CD14-positive monocyte (primary cell): ENCODE measurements at regions not wholly inside any gene's neighbourhood (a gene's known extent, or its start where the extent isn't known, plus 50 kb on each side); places are given as distances from the start of the nearest gene placed in this dataset.

ENCODE experiments used
- DNase-seq, 3 donors: peaks; one replicate each; pipeline ENCODE4 v3.0.0-alpha.2; 2011 to 2022
- H2AFZ ChIP-seq: 2 replicates; pipeline ENCODE4 v1.6.0; 2012; ENCODE audit warnings: mild to moderate bottlenecking, low read depth, low read length, inconsistent platforms; ENCODE audit not compliant: insufficient read depth, poor library complexity, severe bottlenecking
- H3K27ac ChIP-seq, 2 donors: 1 replicate in 1 of 2; 2 replicates in 1 of 2; pipeline ENCODE4 v1.5.1; 2012 to 2013; ENCODE audit warnings: low read length in 2 of 2, control low read depth in 1 of 2, inconsistent platforms in 1 of 2, low read depth in 1 of 2, mild to moderate bottlenecking in 1 of 2
- H3K27me3 ChIP-seq, 2 donors: one replicate each; pipeline versions ENCODE4 v1.6.0 to v1.6.1; 2011 to 2013; ENCODE audit warnings: low read length in 2 of 2; ENCODE audit not compliant: control insufficient read depth in 2 of 2, insufficient read depth in 2 of 2
- H3K36me3 ChIP-seq, 2 donors: replicated peaks in 1 of 2; 1 replicate in 1 of 2; 2 replicates in 1 of 2; pipeline versions ENCODE4 v1.5.1 to v1.6.1; 2012 to 2013; ENCODE audit warnings: low read length in 2 of 2, control low read depth in 1 of 2, inconsistent platforms in 1 of 2, mild to moderate bottlenecking in 1 of 2; ENCODE audit not compliant: insufficient read depth in 2 of 2, control insufficient read depth in 1 of 2
- H3K4me1 ChIP-seq, 2 donors: 1 replicate in 1 of 2; 2 replicates in 1 of 2; pipeline versions ENCODE4 v1.5.1 to v1.6.1; 2012 to 2013; ENCODE audit warnings: low read length in 2 of 2, control low read depth in 1 of 2, inconsistent platforms in 1 of 2, mild to moderate bottlenecking in 1 of 2, moderate library complexity in 1 of 2; ENCODE audit not compliant: insufficient read depth in 2 of 2, control insufficient read depth in 1 of 2
- H3K4me2 ChIP-seq: replicated peaks from 2 replicates; pipeline ENCODE3; 2012; ENCODE audit warnings: low read length, moderate library complexity, mild to moderate bottlenecking; ENCODE audit not compliant: poor library complexity, severe bottlenecking; ENCODE audit errors: extremely low read depth
- H3K4me3 ChIP-seq, 3 experiments: fragments of 200-600 bp in 1 of 3; sonication (generic) in 1 of 3; replicated peaks in 1 of 3; 1 replicate in 2 of 3; 2 replicates in 1 of 3; pipeline ENCODE4 v1.5.1; 2011 to 2013; ENCODE audit warnings: low read length in 3 of 3, mild to moderate bottlenecking in 3 of 3, control low read depth in 2 of 3, low read depth in 2 of 3, inconsistent platforms in 1 of 3, moderate library complexity in 1 of 3
- H3K79me2 ChIP-seq: 2 replicates; pipeline ENCODE4 v1.6.0; 2012; ENCODE audit warnings: mild to moderate bottlenecking, control low read depth, inconsistent platforms, low read length, moderate library complexity; ENCODE audit not compliant: insufficient read depth
- H3K9ac ChIP-seq: 2 replicates; pipeline ENCODE4 v1.6.0; 2017; ENCODE audit warnings: low read length, mild to moderate bottlenecking; ENCODE audit not compliant: insufficient read depth, poor library complexity, severe bottlenecking
- H3K9me3 ChIP-seq, 2 donors: replicated peaks in 1 of 2; 1 replicate in 1 of 2; 2 replicates in 1 of 2; pipeline versions ENCODE4 v1.5.1 to v1.6.1; 2012 to 2013; ENCODE audit warnings: low read length in 2 of 2, control low read depth in 1 of 2; ENCODE audit not compliant: control insufficient read depth in 1 of 2, insufficient read depth in 1 of 2
- H4K20me1 ChIP-seq: 2 replicates; pipeline ENCODE4 v1.6.0; 2012; ENCODE audit warnings: mild to moderate bottlenecking, low read length, control low read depth, moderate library complexity; ENCODE audit not compliant: insufficient read depth
- H3K27ac Mint-ChIP-seq, 7 donors: one replicate each; pipeline ENCODE4 v1.8.0; 2020; ENCODE audit warnings: mild to moderate bottlenecking in 7 of 7, mixed read lengths in 7 of 7, moderate library complexity in 6 of 7, inconsistent platforms in 2 of 7
- H3K27me3 Mint-ChIP-seq, 3 donors: one replicate each; pipeline ENCODE4 v1.8.0; 2021 to 2022; ENCODE audit warnings: low read depth in 3 of 3, mild to moderate bottlenecking in 3 of 3, mixed read lengths in 3 of 3, moderate library complexity in 3 of 3, inconsistent platforms in 1 of 3
- H3K36me3 Mint-ChIP-seq, 2 donors: one replicate each; pipeline ENCODE4 v1.8.0; 2020; ENCODE audit warnings: mixed read lengths in 2 of 2, inconsistent platforms in 1 of 2, mild to moderate bottlenecking in 1 of 2
- H3K4me1 Mint-ChIP-seq: one replicate; pipeline ENCODE4 v1.8.0; 2020; ENCODE audit warnings: mild to moderate bottlenecking, mixed read lengths
- H3K4me3 Mint-ChIP-seq, 2 donors: one replicate each; pipeline ENCODE4 v1.8.0; 2020; ENCODE audit warnings: mild to moderate bottlenecking in 2 of 2, mixed read lengths in 2 of 2, moderate library complexity in 1 of 2
- H3K9me3 Mint-ChIP-seq, 7 donors: one replicate each; pipeline ENCODE4 v1.8.0; 2020 to 2022; ENCODE audit warnings: mixed read lengths in 7 of 7, mild to moderate bottlenecking in 6 of 7, moderate library complexity in 6 of 7, inconsistent platforms in 2 of 7
- WGBS: methylation state at CpG from one replicate; pipeline ENCODE4 v1.1.5; 2013; ENCODE audit warnings: missing lambda C conversion rate; ENCODE audit not compliant: insufficient coverage; 5-methylcytosine and 5-hydroxymethylcytosine counted together
- intact Hi-C, 2 donors: fragments of 100-400 bp; cut with micrococcal nuclease; formaldehyde crosslinking; loops; one replicate each; pipeline versions ENCODE4 v1.15.0 to v1.15.1; 2023
- TF ChIP-seq, protein P1 (sequence below): fragments of 200-600 bp; IDR thresholded peaks from one replicate; pipeline ENCODE4 v1.8.0; 2022; ENCODE audit warnings: antibody characterized with exemption, mild to moderate bottlenecking

DNA sequence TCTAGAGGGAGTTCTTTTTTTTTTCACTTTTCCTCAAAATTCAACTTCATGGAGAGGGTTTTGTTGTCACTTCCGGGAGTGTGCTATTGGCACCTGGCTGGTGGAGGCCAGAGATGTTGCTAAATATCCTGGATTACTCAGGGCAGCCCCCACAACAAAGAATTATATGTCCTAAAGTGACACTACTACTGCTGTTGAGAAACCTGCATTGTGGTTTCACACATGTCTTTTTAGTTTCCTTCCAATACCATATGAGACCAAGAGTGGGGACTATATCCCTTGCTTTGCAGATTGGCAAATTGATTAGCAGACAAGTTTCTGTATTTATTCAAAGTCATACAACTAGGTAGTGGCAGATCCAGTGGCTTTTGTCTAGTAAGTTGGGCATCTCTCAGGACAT is 826.8 kb downstream of the TRIB2 start:
- Mint-ChIP-seq H3K4me3 (no peak overlapping the region), H3K27me3 (no peaks in the 10 kb centered on the region), H3K4me1 (no peaks in the 10 kb centered on the region), H3K27ac (no peak overlapping the region), H3K9me3 (peaks cover 0 to 5% (median 0%) of the 10 kb centered on the region in 7 donors), H3K36me3 (no peaks in the 10 kb centered on the region)
- H3K4me1 ChIP-seq: no peaks in the 10 kb centered on the region
- no peak overlapping the region for H3K4me3 ChIP-seq
- H3K4me2 ChIP-seq: no peak overlapping the region
- no peak overlapping the region for H3K27ac ChIP-seq
- no peaks in the 10 kb centered on the region for H3K79me2 ChIP-seq
- H3K9ac ChIP-seq: no peak overlapping the region
- WGBS: no CpG with 5 or more reads among the region's 1 CpG
- H3K36me3 ChIP-seq: no peaks in the 10 kb centered on the region
- intact Hi-C loops: no loop called here
- no peaks in the 10 kb centered on the region for H3K27me3 ChIP-seq
- H4K20me1 ChIP-seq: no peaks in the 10 kb centered on the region
- no peaks in the 10 kb centered on the region for H3K9me3 ChIP-seq
- DNase-seq: no peak
- H2AFZ ChIP-seq: no peak overlapping the region
- TF ChIP-seq, protein P1, sequence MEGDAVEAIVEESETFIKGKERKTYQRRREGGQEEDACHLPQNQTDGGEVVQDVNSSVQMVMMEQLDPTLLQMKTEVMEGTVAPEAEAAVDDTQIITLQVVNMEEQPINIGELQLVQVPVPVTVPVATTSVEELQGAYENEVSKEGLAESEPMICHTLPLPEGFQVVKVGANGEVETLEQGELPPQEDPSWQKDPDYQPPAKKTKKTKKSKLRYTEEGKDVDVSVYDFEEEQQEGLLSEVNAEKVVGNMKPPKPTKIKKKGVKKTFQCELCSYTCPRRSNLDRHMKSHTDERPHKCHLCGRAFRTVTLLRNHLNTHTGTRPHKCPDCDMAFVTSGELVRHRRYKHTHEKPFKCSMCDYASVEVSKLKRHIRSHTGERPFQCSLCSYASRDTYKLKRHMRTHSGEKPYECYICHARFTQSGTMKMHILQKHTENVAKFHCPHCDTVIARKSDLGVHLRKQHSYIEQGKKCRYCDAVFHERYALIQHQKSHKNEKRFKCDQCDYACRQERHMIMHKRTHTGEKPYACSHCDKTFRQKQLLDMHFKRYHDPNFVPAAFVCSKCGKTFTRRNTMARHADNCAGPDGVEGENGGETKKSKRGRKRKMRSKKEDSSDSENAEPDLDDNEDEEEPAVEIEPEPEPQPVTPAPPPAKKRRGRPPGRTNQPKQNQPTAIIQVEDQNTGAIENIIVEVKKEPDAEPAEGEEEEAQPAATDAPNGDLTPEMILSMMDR: no peak

DNA sequence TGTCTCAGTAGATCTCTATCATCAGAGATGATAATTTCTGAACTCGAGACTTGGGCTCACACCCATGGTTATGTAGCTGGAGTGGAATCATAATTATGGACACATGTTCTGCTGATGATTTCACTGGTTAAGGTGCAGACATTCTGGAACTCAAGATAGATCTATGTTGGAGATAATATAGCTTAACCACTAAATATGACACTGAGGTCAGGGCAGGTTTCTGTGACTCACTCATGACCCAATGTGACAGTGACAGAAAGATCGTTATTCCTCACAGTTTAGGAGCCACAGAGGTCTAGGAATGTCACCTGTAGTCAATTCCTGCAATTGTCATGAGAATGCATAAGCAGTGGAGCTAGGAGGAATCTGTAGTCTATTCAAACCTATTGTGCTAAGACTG is 828.6 kb downstream of the TRIB2 start:
- TF ChIP-seq, protein P1: no peak
- Histone ChIP-seq H2AFZ (no peak overlapping the region), H3K27ac (no peak overlapping the region), H3K4me1 (no peaks in the 10 kb centered on the region), H3K4me2 (no peak overlapping the region), H3K9me3 (no peaks in the 10 kb centered on the region), H3K4me3 (no peak overlapping the region), H3K36me3 (no peaks in the 10 kb centered on the region), H3K9ac (no peak overlapping the region), H3K27me3 (no peaks in the 10 kb centered on the region), H3K79me2 (no peaks in the 10 kb centered on the region), H4K20me1 (no peaks in the 10 kb centered on the region)
- no peak for DNase-seq
- Mint-ChIP-seq H3K4me1 (no peaks in the 10 kb centered on the region), H3K27me3 (no peaks in the 10 kb centered on the region), H3K27ac (no peak overlapping the region), H3K9me3 (peaks cover 0 to 5% (median 2%) of the 10 kb centered on the region in 7 donors), H3K4me3 (no peak overlapping the region), H3K36me3 (no peaks in the 10 kb centered on the region)
- intact Hi-C loops: no loop called here
- 75% methylated on average over 1 of the region's 2 CpGs for WGBS
